ENCODE measurements at regions not wholly inside any gene's neighbourhood (a gene's known extent, or its start where the extent isn't known, plus 50 kb on each side); places are given as distances from the start of the nearest gene placed in this dataset.

GRCh38 chr1:229056046-229056445 is 214.9 kb upstream of the RAB4A start:
- H3K36me3 Mint-ChIP-seq (ENCODE audit: low read depth): peaks cover 4% of the 10 kb centered on the region
- peaks cover 6% of the 10 kb centered on the region for H3K9me3 Mint-ChIP-seq
- peaks cover 5% of the 10 kb centered on the region for H3K27me3 Mint-ChIP-seq (ENCODE audit: low read depth)
- no peak overlapping the region for H3K4me3 Mint-ChIP-seq
- peaks cover 20% of the 10 kb centered on the region for H3K4me1 Mint-ChIP-seq
- DNase-seq (ENCODE audit: low read depth, low spot score): no peak
- H3K27ac Mint-ChIP-seq (ENCODE audit: unreplicated experiment): peak overlapping the region; percentile 5
- no peak for TF ChIP-seq CTCF (conservative IDR thresholded peaks at IDR 0.05)

DNA sequence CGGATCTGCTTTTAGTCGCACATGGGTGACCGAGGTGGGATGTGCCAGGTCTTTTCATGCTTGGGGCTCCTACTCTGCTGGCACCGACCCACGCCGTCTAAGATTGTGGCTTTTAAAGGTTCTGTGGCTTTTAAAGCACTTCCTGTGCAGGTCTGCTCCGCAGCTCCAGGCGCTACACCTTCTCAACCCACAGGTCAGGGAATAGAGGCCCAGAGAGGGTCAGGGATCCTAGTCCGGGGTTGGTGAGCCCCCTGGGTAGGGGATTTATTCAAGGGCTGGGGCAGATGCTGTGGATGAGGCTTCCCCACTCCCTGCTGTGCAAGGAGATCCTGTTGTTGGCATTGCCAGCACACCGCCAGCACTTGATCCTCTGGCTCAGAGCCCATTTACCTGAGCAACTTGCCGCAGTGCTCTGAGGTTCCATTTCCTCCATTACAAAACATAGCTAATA is 212.8 kb upstream of the RAB4A start:
- H3K27me3 Mint-ChIP-seq (ENCODE audit: low read depth): peaks cover 5% of the 10 kb centered on the region
- H3K27ac Mint-ChIP-seq (ENCODE audit: unreplicated experiment): no peak overlapping the region
- no peak for TF ChIP-seq CTCF (conservative IDR thresholded peaks at IDR 0.05)
- no peaks in the 10 kb centered on the region for H3K36me3 Mint-ChIP-seq (ENCODE audit: low read depth)
- no peaks in the 10 kb centered on the region for H3K9me3 Mint-ChIP-seq
- H3K4me3 Mint-ChIP-seq: no peak overlapping the region
- no peak for DNase-seq (ENCODE audit: low read depth, low spot score)
- peaks cover 35% of the 10 kb centered on the region for H3K4me1 Mint-ChIP-seq

DNA sequence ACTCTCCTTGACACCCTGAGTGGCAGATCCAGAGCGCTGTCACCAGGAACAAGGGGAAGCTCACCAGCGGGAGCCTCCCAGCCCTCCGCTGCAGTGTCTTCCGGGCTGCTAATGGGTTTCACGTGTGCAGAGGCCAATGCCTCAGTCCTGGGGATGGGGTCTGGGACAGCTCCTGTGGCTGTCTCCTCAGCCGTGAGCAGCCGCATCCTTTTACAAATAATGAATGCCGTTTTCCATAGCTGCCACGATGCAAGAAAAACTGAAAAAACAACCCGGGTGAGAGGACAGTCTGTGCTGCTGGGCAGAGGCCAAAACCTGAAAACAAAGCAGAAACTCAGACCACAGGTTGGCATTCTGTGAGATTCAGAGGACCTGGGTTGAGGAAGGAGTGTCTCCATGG is 212.2 kb upstream of the RAB4A start:
- Mint-ChIP-seq H3K9me3 (no peaks in the 10 kb centered on the region), H3K4me3 (no peak overlapping the region), H3K27ac (ENCODE audit: unreplicated experiment) (no peak overlapping the region), H3K27me3 (ENCODE audit: low read depth) (peaks cover 5% of the 10 kb centered on the region), H3K4me1 (peaks cover 39% of the 10 kb centered on the region), H3K36me3 (ENCODE audit: low read depth) (no peaks in the 10 kb centered on the region)
- no peak for TF ChIP-seq CTCF (conservative IDR thresholded peaks at IDR 0.05)
- DNase-seq (ENCODE audit: low read depth, low spot score): no peak

DNA sequence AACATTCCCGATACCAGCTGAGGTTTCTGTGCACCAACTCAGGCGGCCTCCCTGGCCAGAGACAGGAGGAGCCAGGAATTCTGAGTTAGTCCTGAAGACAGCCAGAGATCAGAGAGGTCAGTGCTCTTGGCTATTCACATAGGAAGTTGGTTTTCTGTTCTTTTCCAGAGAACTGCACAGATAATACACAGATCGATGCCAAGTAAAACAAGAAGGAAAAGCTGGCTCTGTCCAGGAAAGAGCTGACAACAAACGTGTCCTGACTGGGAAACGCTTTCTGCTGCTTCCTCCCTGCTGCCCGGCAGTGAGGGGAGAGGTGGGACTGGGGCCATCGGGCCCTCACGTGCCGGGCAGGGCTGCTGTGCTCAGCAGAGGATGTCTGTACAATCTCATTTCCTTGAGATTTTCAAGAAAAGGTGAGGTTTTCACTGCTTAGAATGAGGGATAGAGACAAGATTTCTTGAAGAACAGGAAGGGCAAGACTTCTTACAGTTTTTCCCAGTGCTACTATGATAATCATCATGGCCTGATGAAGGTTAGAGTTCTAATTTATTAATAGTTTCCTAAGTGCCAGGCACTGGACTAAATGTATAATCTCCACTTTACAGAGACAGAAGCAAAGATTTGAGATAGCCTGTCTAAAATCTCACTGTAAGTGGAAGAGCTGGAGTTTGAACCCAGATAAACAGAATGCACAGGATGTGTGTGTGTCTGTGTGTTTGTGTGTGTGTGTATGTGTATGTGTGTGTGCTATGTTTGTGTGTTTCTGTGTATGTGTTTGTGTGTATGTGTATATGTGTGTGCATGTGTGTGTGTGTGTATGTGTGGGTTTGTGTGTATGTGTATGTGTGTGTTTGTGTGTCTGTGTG is 211.0 kb upstream of the RAB4A start:
- Mint-ChIP-seq H3K27ac (ENCODE audit: unreplicated experiment) (no peak overlapping the region), H3K36me3 (ENCODE audit: low read depth) (no peaks in the 10 kb centered on the region), H3K9me3 (no peaks in the 10 kb centered on the region), H3K27me3 (ENCODE audit: low read depth) (peaks cover 5% of the 10 kb centered on the region), H3K4me3 (no peak overlapping the region), H3K4me1 (peaks cover 45% of the 10 kb centered on the region)
- no peak for DNase-seq (ENCODE audit: low read depth, low spot score)
- TF ChIP-seq CTCF (conservative IDR thresholded peaks at IDR 0.05): no peak

GRCh38 chr1:229062135-229062534 is 208.8 kb upstream of the RAB4A start:
- H3K4me3 Mint-ChIP-seq: no peak overlapping the region
- TF ChIP-seq CTCF (conservative IDR thresholded peaks at IDR 0.05): no peak
- no peak overlapping the region for H3K27ac Mint-ChIP-seq (ENCODE audit: unreplicated experiment)
- H3K9me3 Mint-ChIP-seq: no peaks in the 10 kb centered on the region
- H3K4me1 Mint-ChIP-seq: peaks cover 45% of the 10 kb centered on the region
- no peaks in the 10 kb centered on the region for H3K36me3 Mint-ChIP-seq (ENCODE audit: low read depth)
- no peak for DNase-seq (ENCODE audit: low read depth, low spot score)
- peaks cover 5% of the 10 kb centered on the region for H3K27me3 Mint-ChIP-seq (ENCODE audit: low read depth)

All from neural crest cell (in vitro differentiated cells).